ENCODE measurements at regions not wholly inside any gene's neighbourhood (a gene's known extent, or its start where the extent isn't known, plus 50 kb on each side); places are given as distances from the start of the nearest gene placed in this dataset.

DNA sequence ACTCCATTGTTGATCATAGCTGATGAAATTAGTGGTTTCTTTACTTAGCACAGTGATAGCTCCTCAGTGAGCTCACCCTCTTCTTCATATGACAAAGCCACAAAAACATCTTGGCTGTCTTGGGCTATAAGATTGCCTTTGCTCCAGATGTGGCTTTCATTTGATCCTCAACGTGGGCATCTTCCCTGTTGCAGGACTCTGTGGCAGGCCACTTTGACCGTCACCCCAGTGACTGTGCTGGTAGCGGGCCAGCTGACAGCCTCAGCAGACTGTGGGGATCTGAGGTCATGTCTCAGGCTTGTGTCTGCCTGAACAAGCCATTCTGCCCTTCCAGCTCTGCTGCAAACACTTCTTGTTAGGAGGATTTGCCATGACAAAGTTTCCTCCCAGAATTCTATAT lies 422.2 kb downstream of the NR2F1-AS1 start:
- no peak for TF ChIP-seq POLR2A (IDR thresholded peaks at IDR 0.05; ENCODE audit: low read depth, low read length)
- TF ChIP-seq NFXL1 (IDR thresholded peaks at IDR 0.05; ENCODE audit: borderline replicate concordance): no peak
- TF ChIP-seq PAX8 (IDR thresholded peaks at IDR 0.05): no peak
- TF ChIP-seq, protein P1, sequence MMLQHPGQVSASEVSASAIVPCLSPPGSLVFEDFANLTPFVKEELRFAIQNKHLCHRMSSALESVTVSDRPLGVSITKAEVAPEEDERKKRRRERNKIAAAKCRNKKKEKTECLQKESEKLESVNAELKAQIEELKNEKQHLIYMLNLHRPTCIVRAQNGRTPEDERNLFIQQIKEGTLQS (IDR thresholded peaks at IDR 0.05; ENCODE audit: borderline replicate concordance, extremely low read depth, low read depth, low read length): no peak
- TF ChIP-seq, protein P2, sequence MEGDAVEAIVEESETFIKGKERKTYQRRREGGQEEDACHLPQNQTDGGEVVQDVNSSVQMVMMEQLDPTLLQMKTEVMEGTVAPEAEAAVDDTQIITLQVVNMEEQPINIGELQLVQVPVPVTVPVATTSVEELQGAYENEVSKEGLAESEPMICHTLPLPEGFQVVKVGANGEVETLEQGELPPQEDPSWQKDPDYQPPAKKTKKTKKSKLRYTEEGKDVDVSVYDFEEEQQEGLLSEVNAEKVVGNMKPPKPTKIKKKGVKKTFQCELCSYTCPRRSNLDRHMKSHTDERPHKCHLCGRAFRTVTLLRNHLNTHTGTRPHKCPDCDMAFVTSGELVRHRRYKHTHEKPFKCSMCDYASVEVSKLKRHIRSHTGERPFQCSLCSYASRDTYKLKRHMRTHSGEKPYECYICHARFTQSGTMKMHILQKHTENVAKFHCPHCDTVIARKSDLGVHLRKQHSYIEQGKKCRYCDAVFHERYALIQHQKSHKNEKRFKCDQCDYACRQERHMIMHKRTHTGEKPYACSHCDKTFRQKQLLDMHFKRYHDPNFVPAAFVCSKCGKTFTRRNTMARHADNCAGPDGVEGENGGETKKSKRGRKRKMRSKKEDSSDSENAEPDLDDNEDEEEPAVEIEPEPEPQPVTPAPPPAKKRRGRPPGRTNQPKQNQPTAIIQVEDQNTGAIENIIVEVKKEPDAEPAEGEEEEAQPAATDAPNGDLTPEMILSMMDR (IDR thresholded peaks at IDR 0.05 in 2 of 3, conservative IDR thresholded peaks at IDR 0.05 in 1 of 3; ENCODE audit: control insufficient read depth in 2 of 3, extremely low read depth in 1 of 3, insufficient read depth in 1 of 3, low read depth in 3 of 3, low read length in 3 of 3): no peak
- no peak for TF ChIP-seq BMI1 (IDR thresholded peaks at IDR 0.05; ENCODE audit: borderline replicate concordance)
- TF ChIP-seq NR2C2 (IDR thresholded peaks at IDR 0.05; ENCODE audit: borderline replicate concordance, control insufficient read depth, insufficient read length, low read depth): no peak
- TF ChIP-seq CREB1 (IDR thresholded peaks at IDR 0.05; ENCODE audit: low read depth): no peak
- TF ChIP-seq, protein P3, sequence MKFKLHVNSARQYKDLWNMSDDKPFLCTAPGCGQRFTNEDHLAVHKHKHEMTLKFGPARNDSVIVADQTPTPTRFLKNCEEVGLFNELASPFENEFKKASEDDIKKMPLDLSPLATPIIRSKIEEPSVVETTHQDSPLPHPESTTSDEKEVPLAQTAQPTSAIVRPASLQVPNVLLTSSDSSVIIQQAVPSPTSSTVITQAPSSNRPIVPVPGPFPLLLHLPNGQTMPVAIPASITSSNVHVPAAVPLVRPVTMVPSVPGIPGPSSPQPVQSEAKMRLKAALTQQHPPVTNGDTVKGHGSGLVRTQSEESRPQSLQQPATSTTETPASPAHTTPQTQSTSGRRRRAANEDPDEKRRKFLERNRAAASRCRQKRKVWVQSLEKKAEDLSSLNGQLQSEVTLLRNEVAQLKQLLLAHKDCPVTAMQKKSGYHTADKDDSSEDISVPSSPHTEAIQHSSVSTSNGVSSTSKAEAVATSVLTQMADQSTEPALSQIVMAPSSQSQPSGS (IDR thresholded peaks at IDR 0.05; ENCODE audit: low read length): no peak
- no peak for TF ChIP-seq EZH2 (IDR thresholded peaks at IDR 0.05; ENCODE audit: borderline replicate concordance, control insufficient read depth, low read depth, low read length)
- TF ChIP-seq, protein P4, sequence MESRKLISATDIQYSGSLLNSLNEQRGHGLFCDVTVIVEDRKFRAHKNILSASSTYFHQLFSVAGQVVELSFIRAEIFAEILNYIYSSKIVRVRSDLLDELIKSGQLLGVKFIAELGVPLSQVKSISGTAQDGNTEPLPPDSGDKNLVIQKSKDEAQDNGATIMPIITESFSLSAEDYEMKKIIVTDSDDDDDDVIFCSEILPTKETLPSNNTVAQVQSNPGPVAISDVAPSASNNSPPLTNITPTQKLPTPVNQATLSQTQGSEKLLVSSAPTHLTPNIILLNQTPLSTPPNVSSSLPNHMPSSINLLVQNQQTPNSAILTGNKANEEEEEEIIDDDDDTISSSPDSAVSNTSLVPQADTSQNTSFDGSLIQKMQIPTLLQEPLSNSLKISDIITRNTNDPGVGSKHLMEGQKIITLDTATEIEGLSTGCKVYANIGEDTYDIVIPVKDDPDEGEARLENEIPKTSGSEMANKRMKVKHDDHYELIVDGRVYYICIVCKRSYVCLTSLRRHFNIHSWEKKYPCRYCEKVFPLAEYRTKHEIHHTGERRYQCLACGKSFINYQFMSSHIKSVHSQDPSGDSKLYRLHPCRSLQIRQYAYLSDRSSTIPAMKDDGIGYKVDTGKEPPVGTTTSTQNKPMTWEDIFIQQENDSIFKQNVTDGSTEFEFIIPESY (IDR thresholded peaks at IDR 0.05): no peak

All from GM12878 (cell line).